GM12872 (cell line): ENCODE measurements at regions not wholly inside any gene's neighbourhood (a gene's known extent, or its start where the extent isn't known, plus 50 kb on each side); places are given as distances from the start of the nearest gene placed in this dataset.

ENCODE experiments used
- TF ChIP-seq, protein P1 (sequence below): IDR thresholded peaks from 3 replicates; pipeline ENCODE4 v1.5.1; 2011; ENCODE audit warnings: low read depth, mild to moderate bottlenecking, low read length, moderate library complexity; ENCODE audit not compliant: insufficient read depth

DNA sequence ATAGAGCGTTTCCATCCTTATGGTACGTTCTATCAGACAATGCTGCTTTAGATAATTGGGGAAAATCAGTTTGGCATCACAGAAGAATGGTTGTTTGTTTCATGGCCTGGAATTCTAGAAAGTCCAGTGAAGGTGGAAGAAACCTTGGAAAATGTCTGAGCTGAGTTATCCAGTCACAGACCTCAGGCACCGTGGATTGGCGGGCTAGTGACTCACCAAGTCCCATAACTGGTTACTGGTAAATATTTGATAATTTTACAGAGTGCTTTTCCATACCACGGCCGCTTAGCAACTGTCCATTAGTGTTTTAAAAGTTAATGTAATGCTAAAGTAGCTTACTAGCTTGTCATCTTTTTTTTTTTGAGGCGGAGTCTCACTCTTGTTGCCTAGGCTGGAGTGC, 99.4 kb downstream of the SLC35B3 start:
- TF ChIP-seq, protein P1, sequence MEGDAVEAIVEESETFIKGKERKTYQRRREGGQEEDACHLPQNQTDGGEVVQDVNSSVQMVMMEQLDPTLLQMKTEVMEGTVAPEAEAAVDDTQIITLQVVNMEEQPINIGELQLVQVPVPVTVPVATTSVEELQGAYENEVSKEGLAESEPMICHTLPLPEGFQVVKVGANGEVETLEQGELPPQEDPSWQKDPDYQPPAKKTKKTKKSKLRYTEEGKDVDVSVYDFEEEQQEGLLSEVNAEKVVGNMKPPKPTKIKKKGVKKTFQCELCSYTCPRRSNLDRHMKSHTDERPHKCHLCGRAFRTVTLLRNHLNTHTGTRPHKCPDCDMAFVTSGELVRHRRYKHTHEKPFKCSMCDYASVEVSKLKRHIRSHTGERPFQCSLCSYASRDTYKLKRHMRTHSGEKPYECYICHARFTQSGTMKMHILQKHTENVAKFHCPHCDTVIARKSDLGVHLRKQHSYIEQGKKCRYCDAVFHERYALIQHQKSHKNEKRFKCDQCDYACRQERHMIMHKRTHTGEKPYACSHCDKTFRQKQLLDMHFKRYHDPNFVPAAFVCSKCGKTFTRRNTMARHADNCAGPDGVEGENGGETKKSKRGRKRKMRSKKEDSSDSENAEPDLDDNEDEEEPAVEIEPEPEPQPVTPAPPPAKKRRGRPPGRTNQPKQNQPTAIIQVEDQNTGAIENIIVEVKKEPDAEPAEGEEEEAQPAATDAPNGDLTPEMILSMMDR, result no peak

DNA sequence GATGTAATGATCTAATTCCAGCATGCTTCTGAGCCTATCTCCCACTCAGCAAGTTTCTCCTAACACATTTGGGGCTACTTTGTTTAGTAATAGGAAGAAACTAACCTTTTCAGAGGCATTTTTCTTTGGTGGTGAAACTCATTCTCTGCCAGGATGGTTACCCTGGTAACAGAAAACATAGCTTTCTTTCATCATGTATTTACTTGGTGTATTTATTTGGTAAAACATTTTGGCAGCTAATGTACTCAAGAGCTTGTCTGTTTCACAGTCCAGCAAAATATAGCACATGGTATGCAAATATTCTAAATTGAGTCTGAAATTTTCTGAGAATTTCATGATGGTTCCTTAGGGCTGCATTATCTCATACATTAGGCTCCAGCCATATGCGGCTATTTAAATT, 100.0 kb downstream of the SLC35B3 start:
- TF ChIP-seq, protein P1, result no peak

DNA sequence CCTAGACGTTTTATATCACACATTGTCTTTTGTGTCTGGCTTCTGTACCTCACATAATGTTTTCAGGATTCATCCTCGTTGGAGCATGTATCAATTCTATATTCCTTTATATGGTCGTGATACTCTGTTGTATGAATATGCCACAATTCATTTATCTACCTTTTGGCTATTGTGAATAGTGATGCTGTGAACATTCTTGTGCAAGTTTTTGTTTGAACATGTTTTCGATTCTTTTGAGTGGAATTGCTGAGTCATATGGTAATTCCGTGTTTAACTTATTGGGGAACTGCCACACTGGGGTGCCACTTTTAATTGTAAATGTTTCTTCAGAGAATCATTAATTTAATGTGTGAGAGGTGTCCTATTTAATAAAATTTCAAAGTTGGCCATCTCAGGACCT, 101.2 kb downstream of the SLC35B3 start:
- TF ChIP-seq, protein P1, result no peak

DNA sequence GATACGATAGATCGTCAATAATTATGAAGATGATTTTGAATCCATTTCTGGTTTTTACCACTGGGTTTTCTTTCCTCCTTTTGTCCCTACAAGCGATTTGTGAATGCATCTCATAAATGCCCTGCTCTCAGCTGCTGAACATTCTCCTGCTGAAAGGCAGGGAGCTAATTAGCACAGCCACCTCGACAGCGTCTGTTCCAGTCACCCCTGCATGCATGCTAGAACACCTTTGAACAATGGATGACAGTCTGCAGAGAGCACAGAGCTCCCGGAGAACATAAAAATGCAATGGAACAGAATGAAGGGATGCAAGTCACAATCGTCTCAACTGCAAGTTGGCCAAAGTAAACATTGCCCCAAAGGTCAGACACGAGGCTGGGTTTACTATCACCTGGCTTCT, 105.8 kb downstream of the SLC35B3 start:
- TF ChIP-seq, protein P1, result no peak

DNA sequence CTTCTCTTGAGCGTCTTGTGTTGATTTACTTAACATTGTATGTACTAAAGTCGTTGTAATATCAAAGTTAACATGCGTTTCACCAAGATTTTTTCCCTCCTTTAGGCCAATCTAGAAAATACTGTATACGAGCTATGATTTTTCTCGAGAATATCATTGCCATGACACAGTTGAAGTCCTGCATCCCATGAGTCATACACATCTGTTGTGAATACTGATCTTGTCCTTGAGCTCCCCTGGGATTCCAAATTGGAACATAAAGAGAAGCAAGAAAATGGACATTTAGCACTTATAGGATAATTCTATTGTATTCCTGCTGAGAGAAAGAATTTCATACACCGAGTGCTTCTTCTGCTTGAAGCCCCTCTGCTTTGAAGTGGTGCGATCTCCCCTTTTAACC, 109.6 kb downstream of the SLC35B3 start:
- TF ChIP-seq, protein P1, result no peak

DNA sequence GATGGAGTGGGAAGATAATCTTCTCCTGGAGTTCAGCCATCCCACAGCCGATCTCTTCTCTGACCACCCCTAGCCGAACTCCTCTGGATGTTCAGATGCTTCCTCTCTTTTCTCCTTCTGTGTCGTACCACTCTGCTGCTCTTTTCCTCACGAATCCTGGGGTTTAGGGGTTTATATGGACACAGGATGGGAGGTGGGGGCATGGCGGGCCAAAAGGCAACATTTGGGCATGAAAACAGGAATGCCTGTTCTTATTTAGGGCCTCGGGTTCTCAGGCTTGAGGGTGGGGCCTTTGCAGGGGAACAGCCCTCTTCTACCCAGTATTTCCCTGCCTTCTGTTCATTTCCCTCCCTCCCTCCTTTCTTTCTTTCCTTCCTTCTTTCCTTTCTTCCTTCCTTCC, 112.7 kb downstream of the SLC35B3 start:
- TF ChIP-seq, protein P1, result no peak

DNA sequence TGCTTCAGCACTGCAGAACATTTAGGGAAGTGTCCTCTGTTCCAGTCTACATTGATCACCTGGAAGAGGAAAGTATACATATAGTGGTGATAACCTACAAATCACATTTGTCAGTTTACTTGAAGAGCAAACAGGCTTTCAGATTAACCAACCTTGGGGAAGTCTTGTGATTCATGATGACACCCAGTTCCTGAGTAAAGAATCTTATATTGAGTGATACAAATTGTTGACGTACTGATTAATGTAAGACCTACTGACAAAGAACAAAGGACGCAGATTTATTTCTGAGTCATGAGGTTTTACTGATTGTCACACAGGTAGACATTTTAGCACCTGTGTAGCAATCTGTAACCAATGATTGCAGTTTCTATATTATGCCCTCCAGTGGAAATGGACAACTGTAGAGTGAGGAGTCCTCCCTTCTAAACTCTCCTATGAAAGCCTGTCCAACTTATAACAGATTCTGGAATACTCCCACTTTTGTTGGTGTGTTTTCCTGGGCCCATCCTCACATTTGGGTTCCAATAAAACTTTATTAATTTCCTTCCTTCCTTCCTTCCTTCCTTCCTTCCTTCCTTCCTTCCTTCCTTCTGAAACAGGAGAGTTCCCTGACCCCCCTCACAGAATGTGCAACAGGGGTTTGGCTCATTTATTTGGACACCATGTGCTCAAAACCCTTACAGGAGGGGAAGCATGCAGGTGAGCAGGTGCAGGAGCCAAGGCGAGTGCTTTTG, 113.5 kb downstream of the SLC35B3 start:
- TF ChIP-seq, protein P1, result no peak
